Natural killer cell (primary cell): ENCODE measurements at regions not wholly inside any gene's neighbourhood (a gene's known extent, or its start where the extent isn't known, plus 50 kb on each side); places are given as distances from the start of the nearest gene placed in this dataset.

Source experiments
- ATAC-seq, 3 donors: fragments of 150-1000 bp in 2 of 3; fragments of 200-7000 bp in 1 of 3; cut with Tn5 transposase; 1 replicate in 1 of 3; 2 replicates in 2 of 3; pipeline ENCODE4 v1.10.0; 2021; ENCODE audit warnings: mild to moderate bottlenecking in 2 of 3, moderate library complexity in 2 of 3
- DNase-seq, 2 donors: peaks; one replicate each; pipeline versions ENCODE4 v3.0.0 to v3.0.0-alpha.2; 2013 to 2021; ENCODE audit warnings: mixed read lengths in 1 of 2
- H3K27ac ChIP-seq: one replicate; pipeline ENCODE4 v1.5.1; 2013; ENCODE audit warnings: mild to moderate bottlenecking, low read length
- H3K27me3 ChIP-seq: one replicate; pipeline ENCODE4 v1.6.1; 2013; ENCODE audit warnings: low read length; ENCODE audit not compliant: control insufficient read depth, insufficient read depth
- H3K36me3 ChIP-seq: one replicate; pipeline ENCODE4 v1.6.1; 2013; ENCODE audit warnings: low read length; ENCODE audit not compliant: control insufficient read depth, insufficient read depth
- H3K4me1 ChIP-seq: one replicate; pipeline ENCODE4 v1.6.1; 2013; ENCODE audit warnings: low read length; ENCODE audit not compliant: control insufficient read depth, insufficient read depth
- H3K4me3 ChIP-seq: one replicate; pipeline ENCODE4 v1.5.1; 2013; ENCODE audit warnings: low read length
- H3K9me3 ChIP-seq: one replicate; pipeline ENCODE4 v1.6.1; 2013; ENCODE audit warnings: low read length; ENCODE audit not compliant: control insufficient read depth, insufficient read depth
- H3K27ac Mint-ChIP-seq, 2 donors: one replicate each; pipeline ENCODE4 v1.8.0; 2022; ENCODE audit warnings: mild to moderate bottlenecking in 2 of 2, mixed read lengths in 2 of 2, moderate library complexity in 1 of 2
- H3K27me3 Mint-ChIP-seq, 2 donors: one replicate each; pipeline ENCODE4 v1.8.0; 2022; ENCODE audit warnings: low read depth in 2 of 2, mixed read lengths in 2 of 2
- H3K36me3 Mint-ChIP-seq: one replicate; pipeline ENCODE4 v1.8.0; 2022; ENCODE audit warnings: mixed read lengths
- H3K4me1 Mint-ChIP-seq, 2 donors: one replicate each; pipeline ENCODE4 v1.8.0; 2022; ENCODE audit warnings: mixed read lengths in 2 of 2
- H3K4me3 Mint-ChIP-seq: one replicate; pipeline ENCODE4 v1.8.0; 2022; ENCODE audit warnings: mild to moderate bottlenecking, moderate library complexity, mixed read lengths
- H3K9me3 Mint-ChIP-seq, 2 donors: one replicate each; pipeline ENCODE4 v1.8.0; 2022; ENCODE audit warnings: mixed read lengths in 2 of 2
- WGBS: methylation state at CpG from one replicate; pipeline ENCODE4 v1.1.7; 2013; ENCODE audit warnings: missing lambda C conversion rate; ENCODE audit not compliant: insufficient coverage; 5-methylcytosine and 5-hydroxymethylcytosine counted together
- intact Hi-C: fragments of 100-400 bp; cut with micrococcal nuclease; formaldehyde crosslinking; loops from one replicate; pipeline ENCODE4 v1.14.2; 2022
- TF ChIP-seq, protein P1 (sequence below): fragments of 200-600 bp; IDR thresholded peaks from one replicate; pipeline ENCODE4 v1.8.0; 2022; ENCODE audit warnings: antibody characterized with exemption

DNA sequence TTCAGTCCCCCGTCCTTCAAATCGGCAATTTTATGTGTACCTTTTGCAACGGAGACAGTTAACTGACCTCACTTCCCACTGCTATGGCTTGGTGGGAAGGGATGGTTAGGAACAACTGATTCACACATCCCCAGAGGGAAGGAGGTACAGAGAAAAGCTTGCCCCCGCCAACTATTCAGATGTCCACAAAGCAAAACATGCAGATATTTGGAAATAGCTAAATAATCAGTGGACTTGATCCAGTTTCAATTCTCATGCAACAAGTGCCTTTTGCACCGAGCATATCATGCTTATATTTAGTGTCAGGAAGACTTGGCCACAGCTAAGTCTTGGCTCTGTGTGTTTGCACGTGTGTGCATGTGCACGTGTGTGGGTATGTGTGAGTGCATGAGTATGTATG is 144.6 kb downstream of the SNX19 start:
- Mint-ChIP-seq H3K27ac (no peak overlapping the region), H3K36me3 (no peaks in the 10 kb centered on the region), H3K9me3 (no peaks in the 10 kb centered on the region), H3K4me1 (peaks cover 6 to 9% of the 10 kb centered on the region in 2 donors), H3K27me3 (no peaks in the 10 kb centered on the region), H3K4me3 (no peak overlapping the region)
- Histone ChIP-seq H3K27me3 (no peaks in the 10 kb centered on the region), H3K9me3 (no peaks in the 10 kb centered on the region), H3K4me1 (peaks cover 6% of the 10 kb centered on the region), H3K36me3 (no peaks in the 10 kb centered on the region), H3K27ac (no peak overlapping the region), H3K4me3 (no peak overlapping the region)
- ATAC-seq (peak in 1 of 3 donors; percentile 39), DNase-seq (no peak)
- WGBS, result 85% methylated on average over 5 of the region's 7 CpGs
- intact Hi-C loops, result no loop called here
- TF ChIP-seq, protein P1, sequence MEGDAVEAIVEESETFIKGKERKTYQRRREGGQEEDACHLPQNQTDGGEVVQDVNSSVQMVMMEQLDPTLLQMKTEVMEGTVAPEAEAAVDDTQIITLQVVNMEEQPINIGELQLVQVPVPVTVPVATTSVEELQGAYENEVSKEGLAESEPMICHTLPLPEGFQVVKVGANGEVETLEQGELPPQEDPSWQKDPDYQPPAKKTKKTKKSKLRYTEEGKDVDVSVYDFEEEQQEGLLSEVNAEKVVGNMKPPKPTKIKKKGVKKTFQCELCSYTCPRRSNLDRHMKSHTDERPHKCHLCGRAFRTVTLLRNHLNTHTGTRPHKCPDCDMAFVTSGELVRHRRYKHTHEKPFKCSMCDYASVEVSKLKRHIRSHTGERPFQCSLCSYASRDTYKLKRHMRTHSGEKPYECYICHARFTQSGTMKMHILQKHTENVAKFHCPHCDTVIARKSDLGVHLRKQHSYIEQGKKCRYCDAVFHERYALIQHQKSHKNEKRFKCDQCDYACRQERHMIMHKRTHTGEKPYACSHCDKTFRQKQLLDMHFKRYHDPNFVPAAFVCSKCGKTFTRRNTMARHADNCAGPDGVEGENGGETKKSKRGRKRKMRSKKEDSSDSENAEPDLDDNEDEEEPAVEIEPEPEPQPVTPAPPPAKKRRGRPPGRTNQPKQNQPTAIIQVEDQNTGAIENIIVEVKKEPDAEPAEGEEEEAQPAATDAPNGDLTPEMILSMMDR, result no peak

DNA sequence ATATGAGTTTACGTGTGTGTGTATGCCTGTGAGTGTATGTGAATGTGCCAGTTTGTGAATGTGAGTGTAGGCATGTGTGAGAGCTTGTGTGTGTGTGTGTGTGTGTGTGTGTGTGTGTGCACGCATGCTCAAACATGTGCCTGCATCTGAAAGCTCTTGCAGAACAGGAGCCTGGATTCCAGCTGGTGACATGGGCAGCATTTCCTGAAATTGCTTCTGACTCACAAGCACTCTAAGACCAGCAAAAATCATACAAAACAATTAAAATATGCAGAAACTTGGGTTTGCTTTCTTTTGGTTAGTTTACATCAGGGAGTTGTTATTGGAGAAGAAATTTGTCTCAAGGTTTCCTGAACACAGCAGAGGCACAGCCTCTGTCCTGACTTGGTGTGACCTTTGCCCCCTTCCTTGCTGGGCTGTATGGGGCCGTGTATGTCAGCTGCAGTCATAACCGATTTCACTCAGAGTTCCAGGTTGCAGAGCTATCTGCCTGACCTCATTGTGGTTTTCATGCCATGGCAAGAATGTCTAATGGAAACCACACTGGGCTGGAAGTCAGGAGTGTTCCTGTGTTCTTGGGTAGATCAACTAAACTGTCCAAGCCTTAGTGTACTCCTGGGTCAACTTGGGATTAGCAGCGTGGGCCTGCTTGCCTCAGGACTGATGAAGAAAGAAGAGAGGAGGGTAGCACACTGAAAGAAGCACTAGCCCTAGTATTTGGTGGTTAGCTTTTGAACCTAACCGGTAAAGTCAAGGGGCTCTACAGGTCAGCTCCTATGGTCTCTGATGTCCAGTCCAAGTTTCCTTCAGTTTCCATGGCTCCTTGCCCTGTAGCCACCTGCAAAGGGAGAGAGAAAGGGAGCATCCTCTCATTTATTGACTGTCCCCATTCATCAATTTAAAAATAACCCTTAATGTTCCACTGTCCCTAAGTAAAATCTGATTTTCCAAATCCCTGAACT is 143.7 kb downstream of the SNX19 start:
- intact Hi-C loops, result no loop called here
- ATAC-seq, result no peak
- DNase-seq, result no peak
- Histone ChIP-seq H3K9me3 (no peaks in the 10 kb centered on the region), H3K4me1 (no peaks in the 10 kb centered on the region), H3K36me3 (no peaks in the 10 kb centered on the region), H3K27ac (no peak overlapping the region), H3K27me3 (no peaks in the 10 kb centered on the region), H3K4me3 (no peak overlapping the region)
- no peak overlapping the region for H3K27ac Mint-ChIP-seq
- TF ChIP-seq, protein P1, result no peak
- H3K9me3 Mint-ChIP-seq, result no peaks in the 10 kb centered on the region
- no peaks in the 10 kb centered on the region for H3K36me3 Mint-ChIP-seq
- peaks cover 2 to 3% of the 10 kb centered on the region in 2 donors for H3K27me3 Mint-ChIP-seq
- H3K4me1 Mint-ChIP-seq, result peaks cover 0 to under 1% of the 10 kb centered on the region in 2 donors
- WGBS, result 46% methylated on average over 6 of the region's 6 CpGs
- no peak overlapping the region for H3K4me3 Mint-ChIP-seq

DNA sequence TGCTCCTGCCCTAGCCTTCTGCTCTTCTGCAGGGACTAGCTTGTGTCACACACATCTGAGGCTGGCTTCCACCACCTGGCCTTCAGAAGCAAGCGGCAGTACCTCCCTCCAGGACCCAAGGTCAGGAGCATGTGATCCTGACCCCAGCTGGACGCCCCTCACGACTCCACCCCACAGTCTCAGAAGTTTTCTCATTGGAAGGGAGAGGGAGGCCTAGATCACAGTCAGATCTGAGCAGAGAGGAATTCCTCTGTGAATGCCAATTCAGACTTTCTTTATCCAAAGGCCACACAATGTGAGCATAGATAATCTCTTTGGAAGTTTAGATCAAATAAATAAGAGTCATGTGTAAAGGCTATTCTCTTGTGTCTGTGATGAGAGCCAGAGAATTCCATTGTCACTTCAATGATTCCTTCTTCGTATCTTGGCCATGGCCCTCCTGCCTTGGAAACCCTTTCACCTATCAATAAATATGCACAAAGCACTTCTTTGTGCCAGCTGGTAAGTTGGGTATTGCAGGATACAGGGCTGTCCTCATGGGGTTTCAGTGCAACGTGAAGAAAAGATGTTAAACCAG is 142.9 kb downstream of the SNX19 start:
- TF ChIP-seq, protein P1, result no peak

More for the DNA sequence above, 142.9 kb downstream of the SNX19 start:
- no peaks in the 10 kb centered on the region for H3K36me3 Mint-ChIP-seq
- H3K9me3 ChIP-seq, result no peaks in the 10 kb centered on the region
- ATAC-seq, result no peak
- H3K4me1 ChIP-seq, result no peaks in the 10 kb centered on the region
- DNase-seq, result no peak
- no peaks in the 10 kb centered on the region for H3K27me3 ChIP-seq
- no peak overlapping the region for H3K27ac Mint-ChIP-seq
- no peaks in the 10 kb centered on the region for H3K9me3 Mint-ChIP-seq
- no peak overlapping the region for H3K27ac ChIP-seq
- no peak overlapping the region for H3K4me3 Mint-ChIP-seq
- intact Hi-C loops, result no loop called here
- H3K36me3 ChIP-seq, result no peaks in the 10 kb centered on the region
- 89% methylated on average over 4 of the region's 5 CpGs for WGBS
- no peaks in the 10 kb centered on the region for H3K4me1 Mint-ChIP-seq
- peaks cover 6% of the 10 kb centered on the region in 2 donors for H3K27me3 Mint-ChIP-seq
- no peak overlapping the region for H3K4me3 ChIP-seq
